ENCODE measurements at regions not wholly inside any gene's neighbourhood (a gene's known extent, or its start where the extent isn't known, plus 50 kb on each side); places are given as distances from the start of the nearest gene placed in this dataset.

DNA sequence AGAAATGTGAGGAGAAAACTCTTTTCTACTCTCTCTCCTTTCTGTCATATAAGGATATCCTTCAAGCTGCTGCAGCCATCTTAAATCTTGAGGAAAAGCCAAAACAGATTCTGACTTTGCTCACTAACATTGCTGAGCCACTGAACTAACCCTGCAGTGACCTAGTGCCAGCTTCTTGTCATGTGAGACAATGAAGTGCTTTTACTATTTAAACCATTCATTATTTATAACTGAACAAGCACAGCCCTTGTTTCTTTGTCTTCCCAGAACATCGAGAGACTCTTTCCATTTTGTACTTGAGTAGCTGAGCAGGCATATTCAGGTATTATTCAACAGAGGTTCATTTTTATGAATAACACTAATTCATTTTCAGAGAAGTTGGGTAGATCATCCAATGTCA is 455.0 kb upstream of the TMPO start:
- no peak overlapping the region for H3K4me3 ChIP-seq (ENCODE audit: insufficient read length, low read depth)
- no peaks in the 10 kb centered on the region for H3K4me1 ChIP-seq (ENCODE audit: insufficient read depth, insufficient read length)
- no peaks in the 10 kb centered on the region for H3K9me3 ChIP-seq (ENCODE audit: insufficient read depth, low read length)
- no peaks in the 10 kb centered on the region for H3K36me3 ChIP-seq (ENCODE audit: insufficient read depth, insufficient read length, low read length)
- DNase-seq (ENCODE audit: low read depth, low spot score), result no peak
- no peaks in the 10 kb centered on the region for H3K27me3 ChIP-seq (ENCODE audit: insufficient read depth, insufficient read length)
- H3K9ac ChIP-seq (ENCODE audit: insufficient read length, low read depth), result no peak overlapping the region
- TF ChIP-seq SUZ12 (IDR thresholded peaks at IDR 0.05; ENCODE audit: extremely low read depth, insufficient read depth, insufficient read length) (no peak), YY1 (IDR thresholded peaks at IDR 0.05; ENCODE audit: insufficient read depth, insufficient read length) (no peak), ZNF274 (IDR thresholded peaks at IDR 0.05; ENCODE audit: low read depth, low read length) (no peak)

GRCh38 chr12:98062464-98063245 is 452.7 kb upstream of the TMPO start:
- H3K36me3 ChIP-seq (ENCODE audit: insufficient read depth, insufficient read length, low read length), result no peaks in the 10 kb centered on the region
- H3K9ac ChIP-seq (ENCODE audit: insufficient read length, low read depth), result no peak overlapping the region
- H3K4me1 ChIP-seq (ENCODE audit: insufficient read depth, insufficient read length), result no peaks in the 10 kb centered on the region
- no peak for DNase-seq (ENCODE audit: low read depth, low spot score)
- H3K9me3 ChIP-seq (ENCODE audit: insufficient read depth, low read length), result no peaks in the 10 kb centered on the region
- no peak overlapping the region for H3K4me3 ChIP-seq (ENCODE audit: insufficient read length, low read depth)
- no peaks in the 10 kb centered on the region for H3K27me3 ChIP-seq (ENCODE audit: insufficient read depth, insufficient read length)
- no peak for TF ChIP-seq SUZ12 (IDR thresholded peaks at IDR 0.05; ENCODE audit: extremely low read depth, insufficient read depth, insufficient read length)
- no peak for TF ChIP-seq YY1 (IDR thresholded peaks at IDR 0.05; ENCODE audit: insufficient read depth, insufficient read length)
- no peak for TF ChIP-seq ZNF274 (IDR thresholded peaks at IDR 0.05; ENCODE audit: low read depth, low read length)

- Histone ChIP-seq H3K4me1 (ENCODE audit: insufficient read depth, insufficient read length) (no peaks in the 10 kb centered on the region), H3K9ac (ENCODE audit: insufficient read length, low read depth) (no peak overlapping the region), H3K36me3 (ENCODE audit: insufficient read depth, insufficient read length, low read length) (no peaks in the 10 kb centered on the region)
Observed at GRCh38 chr12:98064501-98064900, 450.9 kb upstream of the TMPO start.

DNA sequence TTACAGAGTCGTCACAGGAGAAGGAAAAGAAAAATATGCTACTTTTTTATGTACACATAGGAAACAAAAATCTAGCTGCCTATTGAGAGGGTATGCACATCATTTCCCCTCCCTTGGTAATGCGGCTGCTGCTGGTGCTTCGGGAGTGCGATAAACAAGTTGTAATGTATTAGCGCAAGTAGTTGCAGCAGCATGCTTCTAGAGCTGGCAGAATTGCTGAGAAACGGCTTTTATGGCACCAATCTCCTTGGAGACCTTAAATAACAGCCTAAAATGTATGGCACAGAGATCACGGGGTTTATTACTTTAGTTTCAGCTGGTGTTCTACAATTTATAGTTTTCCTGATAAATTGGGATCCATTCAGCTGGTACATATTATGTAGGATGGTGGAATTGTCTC is 447.6 kb upstream of the TMPO start:
- no peak overlapping the region for H3K4me3 ChIP-seq (ENCODE audit: insufficient read length, low read depth)
- no peak overlapping the region for H3K9ac ChIP-seq (ENCODE audit: insufficient read length, low read depth)
- TF ChIP-seq YY1 (IDR thresholded peaks at IDR 0.05; ENCODE audit: insufficient read depth, insufficient read length) (no peak), ZNF274 (IDR thresholded peaks at IDR 0.05; ENCODE audit: low read depth, low read length) (no peak), SUZ12 (IDR thresholded peaks at IDR 0.05; ENCODE audit: extremely low read depth, insufficient read depth, insufficient read length) (no peak)
- H3K4me1 ChIP-seq (ENCODE audit: insufficient read depth, insufficient read length), result no peaks in the 10 kb centered on the region
- DNase-seq (ENCODE audit: low read depth, low spot score), result no peak
- no peaks in the 10 kb centered on the region for H3K27me3 ChIP-seq (ENCODE audit: insufficient read depth, insufficient read length)
- H3K9me3 ChIP-seq (ENCODE audit: insufficient read depth, low read length), result no peaks in the 10 kb centered on the region
- no peaks in the 10 kb centered on the region for H3K36me3 ChIP-seq (ENCODE audit: insufficient read depth, insufficient read length, low read length)

More at GRCh38 chr12:98064501-98064900, 450.9 kb upstream of the TMPO start:
- Histone ChIP-seq H3K27me3 (ENCODE audit: insufficient read depth, insufficient read length) (no peaks in the 10 kb centered on the region), H3K4me3 (ENCODE audit: insufficient read length, low read depth) (no peak overlapping the region), H3K9me3 (ENCODE audit: insufficient read depth, low read length) (no peaks in the 10 kb centered on the region)
- TF ChIP-seq YY1 (IDR thresholded peaks at IDR 0.05; ENCODE audit: insufficient read depth, insufficient read length), result no peak
- TF ChIP-seq ZNF274 (IDR thresholded peaks at IDR 0.05; ENCODE audit: low read depth, low read length), result no peak
- TF ChIP-seq SUZ12 (IDR thresholded peaks at IDR 0.05; ENCODE audit: extremely low read depth, insufficient read depth, insufficient read length), result no peak
- no peak for DNase-seq (ENCODE audit: low read depth, low spot score)

GRCh38 chr12:98073610-98074009 is 441.8 kb upstream of the TMPO start:
- no peak overlapping the region for H3K4me3 ChIP-seq (ENCODE audit: insufficient read length, low read depth)

DNA sequence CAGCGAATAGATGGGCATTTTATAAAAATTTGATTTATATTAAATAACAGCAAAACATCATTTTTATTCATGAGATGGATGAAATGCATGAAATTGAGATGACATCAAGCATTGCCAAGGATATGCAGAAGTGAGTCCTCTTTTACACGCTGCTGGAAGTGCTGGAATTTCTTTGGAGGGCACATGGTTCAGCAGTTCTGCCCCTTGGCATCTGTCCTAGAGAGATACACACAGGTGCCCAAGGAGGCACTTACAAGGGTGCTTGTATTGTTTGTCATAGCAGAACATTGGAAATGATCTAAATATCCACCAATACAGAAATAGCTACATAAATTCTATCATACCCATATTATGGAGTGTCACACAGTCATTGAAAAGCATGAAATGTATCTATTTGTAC is 441.1 kb upstream of the TMPO start:
- Histone ChIP-seq H3K4me1 (ENCODE audit: insufficient read depth, insufficient read length) (no peaks in the 10 kb centered on the region), H3K4me3 (ENCODE audit: insufficient read length, low read depth) (no peak overlapping the region), H3K9ac (ENCODE audit: insufficient read length, low read depth) (no peak overlapping the region), H3K27me3 (ENCODE audit: insufficient read depth, insufficient read length) (no peaks in the 10 kb centered on the region), H3K9me3 (ENCODE audit: insufficient read depth, low read length) (no peaks in the 10 kb centered on the region), H3K36me3 (ENCODE audit: insufficient read depth, insufficient read length, low read length) (no peaks in the 10 kb centered on the region)
- no peak for TF ChIP-seq SUZ12 (IDR thresholded peaks at IDR 0.05; ENCODE audit: extremely low read depth, insufficient read depth, insufficient read length)
- TF ChIP-seq YY1 (IDR thresholded peaks at IDR 0.05; ENCODE audit: insufficient read depth, insufficient read length), result no peak
- no peak for TF ChIP-seq ZNF274 (IDR thresholded peaks at IDR 0.05; ENCODE audit: low read depth, low read length)
- DNase-seq (ENCODE audit: low read depth, low spot score), result no peak

More at GRCh38 chr12:98073610-98074009, 441.8 kb upstream of the TMPO start:
- DNase-seq (ENCODE audit: low read depth, low spot score), result no peak
- Histone ChIP-seq H3K9me3 (ENCODE audit: insufficient read depth, low read length) (no peaks in the 10 kb centered on the region), H3K4me1 (ENCODE audit: insufficient read depth, insufficient read length) (no peaks in the 10 kb centered on the region), H3K9ac (ENCODE audit: insufficient read length, low read depth) (no peak overlapping the region), H3K36me3 (ENCODE audit: insufficient read depth, insufficient read length, low read length) (no peaks in the 10 kb centered on the region), H3K27me3 (ENCODE audit: insufficient read depth, insufficient read length) (no peaks in the 10 kb centered on the region)
- TF ChIP-seq SUZ12 (IDR thresholded peaks at IDR 0.05; ENCODE audit: extremely low read depth, insufficient read depth, insufficient read length) (no peak), YY1 (IDR thresholded peaks at IDR 0.05; ENCODE audit: insufficient read depth, insufficient read length) (no peak), ZNF274 (IDR thresholded peaks at IDR 0.05; ENCODE audit: low read depth, low read length) (no peak)

GRCh38 chr12:98084391-98084790 is 431.0 kb upstream of the TMPO start:
- H3K9ac ChIP-seq (ENCODE audit: insufficient read length, low read depth), result no peak overlapping the region
- no peaks in the 10 kb centered on the region for H3K4me1 ChIP-seq (ENCODE audit: insufficient read depth, insufficient read length)
- TF ChIP-seq SUZ12 (IDR thresholded peaks at IDR 0.05; ENCODE audit: extremely low read depth, insufficient read depth, insufficient read length), result no peak
- TF ChIP-seq YY1 (IDR thresholded peaks at IDR 0.05; ENCODE audit: insufficient read depth, insufficient read length), result no peak
- TF ChIP-seq ZNF274 (IDR thresholded peaks at IDR 0.05; ENCODE audit: low read depth, low read length), result no peak
- no peaks in the 10 kb centered on the region for H3K9me3 ChIP-seq (ENCODE audit: insufficient read depth, low read length)
- no peaks in the 10 kb centered on the region for H3K36me3 ChIP-seq (ENCODE audit: insufficient read depth, insufficient read length, low read length)
- H3K4me3 ChIP-seq (ENCODE audit: insufficient read length, low read depth), result no peak overlapping the region
- no peaks in the 10 kb centered on the region for H3K27me3 ChIP-seq (ENCODE audit: insufficient read depth, insufficient read length)
- no peak for DNase-seq (ENCODE audit: low read depth, low spot score)

Measured in NT2/D1 (cell line).